GM12878 (cell line): ENCODE measurements at regions not wholly inside any gene's neighbourhood (a gene's known extent, or its start where the extent isn't known, plus 50 kb on each side); places are given as distances from the start of the nearest gene placed in this dataset.

Source experiments
- ATAC-seq: fragments of 200-7000 bp; cut with Tn5 transposase; 3 replicates; pipeline ENCODE4 v1.9.1; 2020; ENCODE audit warnings: mild to moderate bottlenecking, moderate library complexity
- BruUV-seq: library from RNA; stranded (reverse); fragments of 400-500 nt; replicated peaks from 2 replicates; lab custom pipeline; 2021; lab: Mats Ljungman, UMichigan
- CTCF ChIA-PET: fragments of 300-600 bp; sonication (Branson Sonifier 250); formaldehyde crosslinking; extraction: SDS; loops from one replicate; lab custom pipeline; 2021; ENCODE audit warnings: inconsistent platforms; lab: Yijun Ruan, JAX
- POLR2A ChIA-PET: fragments of 350-600 bp; formaldehyde crosslinking; extraction: SDS; loops from one replicate; lab custom pipeline; 2021; ENCODE audit warnings: inconsistent platforms; lab: Charles Lee
- RAD21 ChIA-PET: fragments of 300-600 bp; sonication (Branson Sonifier 250); formaldehyde crosslinking; loops from one replicate; lab custom pipeline; 2023; ENCODE audit warnings: antibody characterized with exemption; ENCODE audit not compliant: unreplicated experiment; lab: Charles Lee
- SMC1A ChIA-PET: fragments of 300-600 bp; sonication (Branson Sonifier 250); formaldehyde crosslinking; loops from one replicate; lab custom pipeline; 2023; ENCODE audit not compliant: unreplicated experiment, uncharacterized antibody; lab: Charles Lee
- DNase-seq: peaks from one replicate; pipeline ENCODE4 v3.0.0-alpha.2; 2011; ENCODE audit warnings: low read depth, low spot score
- FAIRE-seq: peaks from 3 replicates; lab custom pipeline; 2011; peaks lifted over from hg19 to GRCh38; lab: Jason Lieb, UNC
- H2AFZ ChIP-seq: 2 replicates; pipeline ENCODE4 v1.6.0; 2011; ENCODE audit warnings: low read depth, low read length, control low read depth; ENCODE audit not compliant: control insufficient read depth
- H3K27ac ChIP-seq: 2 replicates; pipeline ENCODE4 v1.5.1; 2011; ENCODE audit warnings: control low read depth; ENCODE audit not compliant: control insufficient read depth, insufficient read depth
- H3K27me3 ChIP-seq, 2 experiments: replicated peaks in 1 of 2; 2 replicates each; pipeline versions ENCODE4 v1.6.0 to v1.6.1; 2011; ENCODE audit warnings: low read length in 1 of 2; ENCODE audit not compliant: control insufficient read depth in 2 of 2, insufficient read depth in 2 of 2
- H3K36me3 ChIP-seq, 2 experiments: 2 replicates each; pipeline ENCODE4 v1.5.1; 2011; ENCODE audit warnings: low read length in 1 of 2; ENCODE audit not compliant: control insufficient read depth in 2 of 2, insufficient read depth in 2 of 2
- H3K4me1 ChIP-seq: 2 replicates; pipeline ENCODE4 v1.6.1; 2011; ENCODE audit warnings: mild to moderate bottlenecking, low read length, moderate library complexity, mixed read lengths; ENCODE audit not compliant: control insufficient read depth, insufficient read depth
- H3K4me2 ChIP-seq: 2 replicates; pipeline ENCODE4 v1.6.0; 2011; ENCODE audit warnings: control low read depth; ENCODE audit not compliant: control insufficient read depth, insufficient read depth
- H3K4me3 ChIP-seq: fragments of 200-600 bp; sonication (generic); 2 replicates; pipeline ENCODE4 v1.5.1; 2016
- H3K79me2 ChIP-seq: 2 replicates; pipeline ENCODE4 v1.6.0; 2011; ENCODE audit warnings: low read length; ENCODE audit not compliant: control insufficient read depth, insufficient read depth
- H3K9ac ChIP-seq: 2 replicates; pipeline ENCODE4 v1.8.0; 2011; ENCODE audit warnings: low read length, control low read depth, mixed read lengths; ENCODE audit not compliant: control insufficient read depth, insufficient read depth
- H3K9me3 ChIP-seq: replicated peaks from 3 replicates; pipeline ENCODE4 v1.5.1; 2011; ENCODE audit warnings: mild to moderate bottlenecking, low read length; ENCODE audit not compliant: control insufficient read depth, insufficient read depth
- H4K20me1 ChIP-seq: 2 replicates; pipeline ENCODE4 v1.6.0; 2011; ENCODE audit not compliant: control insufficient read depth, insufficient read depth
- ATF3 ChIP-seq: IDR thresholded peaks from 2 replicates; pipeline ENCODE4 v1.6.1; 2011; ENCODE audit warnings: low read depth, mild to moderate bottlenecking, low read length, moderate library complexity, borderline replicate concordance; ENCODE audit errors: extremely low read depth
- BCL11A ChIP-seq: IDR thresholded peaks from 2 replicates; pipeline ENCODE4 v1.6.1; 2011; ENCODE audit warnings: low read depth, low read length
- CBFB ChIP-seq: IDR thresholded peaks from 2 replicates; pipeline ENCODE4 v1.6.1; 2016; ENCODE audit warnings: antibody characterized with exemption, low read depth
- CREM ChIP-seq: IDR thresholded peaks from 2 replicates; pipeline ENCODE4 v1.6.1; 2014; ENCODE audit warnings: antibody characterized with exemption, low read depth
- ESRRA ChIP-seq: IDR thresholded peaks from 2 replicates; pipeline ENCODE4 v1.6.1; 2012; ENCODE audit warnings: mild to moderate bottlenecking, low read length, improper control_type of control experiment
- IKZF1 ChIP-seq: fragments of 450-650 bp; conservative IDR thresholded peaks from 2 replicates; pipeline ENCODE4 v1.6.1; 2017; ENCODE audit warnings: antibody characterized with exemption, mild to moderate bottlenecking
- IKZF2 ChIP-seq, 2 experiments: fragments of 450-650 bp; IDR thresholded peaks; 2 replicates each; pipeline ENCODE4 v1.6.1; 2017; ENCODE audit warnings: mild to moderate bottlenecking in 2 of 2, moderate library complexity in 2 of 2
- KLF5 ChIP-seq: fragments of 450-650 bp; IDR thresholded peaks from 2 replicates; pipeline ENCODE4 v1.6.1; 2014; ENCODE audit warnings: mild to moderate bottlenecking; ENCODE audit not compliant: partially characterized antibody
- MTA3 ChIP-seq: IDR thresholded peaks from 2 replicates; pipeline ENCODE4 v1.6.1; 2012; ENCODE audit warnings: low read length, inconsistent platforms, borderline replicate concordance
- POLR2AphosphoS2 ChIP-seq: IDR thresholded peaks from 2 replicates; pipeline ENCODE4 v1.6.1; 2011; ENCODE audit warnings: low read depth, mild to moderate bottlenecking, low read length, improper control_type of control experiment, moderate library complexity
- RAD51 ChIP-seq: fragments of 450-650 bp; IDR thresholded peaks from 2 replicates; pipeline ENCODE4 v1.6.1; 2016; ENCODE audit warnings: moderate library complexity, mild to moderate bottlenecking, inconsistent platforms
- RB1 ChIP-seq: fragments of 450-650 bp; formaldehyde crosslinking; IDR thresholded peaks from 2 replicates; pipeline ENCODE4 v1.6.1; 2017; ENCODE audit warnings: mild to moderate bottlenecking, borderline replicate concordance
- RCOR1 ChIP-seq: conservative IDR thresholded peaks from 2 replicates; pipeline ENCODE4 v1.6.1; 2012; ENCODE audit warnings: low read depth, low read length, improper control_type of control experiment
- SMC3 ChIP-seq: IDR thresholded peaks from 2 replicates; pipeline ENCODE4 v1.6.1; 2011; ENCODE audit warnings: low read length, improper control_type of control experiment, borderline replicate concordance
- TCF7 ChIP-seq: IDR thresholded peaks from 2 replicates; pipeline ENCODE4 v1.6.1; 2014; ENCODE audit warnings: antibody characterized with exemption, borderline replicate concordance
- WRNIP1 ChIP-seq: IDR thresholded peaks from 2 replicates; pipeline ENCODE4 v1.6.1; 2011; ENCODE audit warnings: low read depth, low read length, improper control_type of control experiment, borderline replicate concordance
- in situ Hi-C: fragments of 300-500 bp; cut with MboI; formaldehyde crosslinking; loops from 9 replicates; pipeline ENCODE4 v1.14.3; 2018; ENCODE audit warnings: mixed read lengths
- intact Hi-C: fragments of 100-400 bp; cut with micrococcal nuclease; formaldehyde crosslinking; loops from one replicate; pipeline ENCODE4 v1.14.2; 2022; ENCODE audit not compliant: unreplicated experiment

GRCh38 chr6:40774932-40775331, 187.8 kb upstream of the LRFN2 start (continued):
- TF ChIP-seq TCF7, result no peak

DNA sequence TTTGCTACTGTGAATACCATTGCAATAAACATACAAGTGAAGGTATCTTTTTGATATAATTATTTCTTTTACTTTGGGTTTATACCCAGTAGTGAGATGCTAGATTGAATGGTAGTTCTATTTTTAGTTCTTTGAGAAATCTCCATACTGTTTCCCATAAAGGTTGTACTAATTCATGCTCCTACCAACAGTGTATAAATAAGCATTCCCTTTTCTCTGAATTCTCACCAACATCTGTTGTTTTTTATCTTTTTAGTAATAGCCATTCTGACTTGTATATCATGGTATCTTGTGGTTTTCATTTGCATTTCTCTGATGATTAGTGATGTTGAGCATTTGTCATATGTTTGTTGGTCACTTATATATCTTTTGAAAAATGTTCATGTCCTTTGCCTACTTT, 183.6 kb upstream of the LRFN2 start:
- no peak for TF ChIP-seq RB1
- TF ChIP-seq ESRRA, result no peak
- TF ChIP-seq WRNIP1, result no peak
- no peak for TF ChIP-seq RAD51
- no peak for TF ChIP-seq KLF5
- TF ChIP-seq IKZF2 (IDR thresholded peaks at IDR 0.05), result no peak
- TF ChIP-seq RCOR1, result no peak
- no peak for TF ChIP-seq CBFB
- no peak for TF ChIP-seq SMC3
- no peak for TF ChIP-seq POLR2AphosphoS2
- TF ChIP-seq MTA3, result no peak
- no peak for TF ChIP-seq BCL11A
- no peak for TF ChIP-seq IKZF1
- no peak for TF ChIP-seq ATF3
- no peak for TF ChIP-seq CREM
- H3K4me1 ChIP-seq, result no peaks in the 10 kb centered on the region

More for the DNA sequence above, 183.6 kb upstream of the LRFN2 start:
- Histone ChIP-seq H3K27ac (no peak overlapping the region), H3K79me2 (no peaks in the 10 kb centered on the region), H2AFZ (no peak overlapping the region), H3K4me2 (no peak overlapping the region), H3K9me3 (no peaks in the 10 kb centered on the region; the same call in 2 of the 3 replicates), H3K9ac (no peak overlapping the region), H3K27me3 (peaks cover 1 to 8% of the 10 kb centered on the region in 2 experiments; a peak in 2 of 4 replicates), H4K20me1 (no peaks in the 10 kb centered on the region), H3K4me3 (no peak overlapping the region), H3K36me3 (no peaks in the 10 kb centered on the region)
- ATAC-seq (no peak), FAIRE-seq (no peak), DNase-seq (no peak)
- in situ Hi-C loops, result no loop called here
- no TSS peak for BruUV-seq
- ChIA-PET POLR2A (no interaction called here), RAD21 (no interaction called here), SMC1A (no interaction called here), CTCF (no interaction called here)
- intact Hi-C loops, result no loop called here
